HEK293 (cell line): ENCODE measurements at regions not wholly inside any gene's neighbourhood (a gene's known extent, or its start where the extent isn't known, plus 50 kb on each side); places are given as distances from the start of the nearest gene placed in this dataset.

Experiments used
- CTCF ChIA-PET: fragments of 350-600 bp; formaldehyde crosslinking; extraction: SDS; loops from one replicate; lab custom pipeline; 2021; ENCODE audit warnings: antibody characterized with exemption; lab: Yijun Ruan, JAX
- POLR2A ChIA-PET: fragments of 300-600 bp; formaldehyde crosslinking; extraction: SDS; loops from one replicate; lab custom pipeline; 2020; ENCODE audit warnings: antibody characterized with exemption, inconsistent platforms; lab: Yijun Ruan, JAX
- H3K27ac ChIP-seq: fragments of 200-500 bp; sonication (Bioruptor generic); 2 replicates; pipeline ENCODE4 v1.5.1; 2014; ENCODE audit warnings: low read depth, low read length, control low read depth, inconsistent platforms; ENCODE audit errors: extremely low read depth
- H3K36me3 ChIP-seq, 2 experiments: fragments of 200-500 bp in 1 of 2; sonication (Bioruptor generic) in 1 of 2; 1 replicate in 1 of 2; 2 replicates in 1 of 2; pipeline ENCODE4 v1.5.1; 2014 to 2017; ENCODE audit warnings: inconsistent platforms in 2 of 2, low read length in 2 of 2; ENCODE audit not compliant: control insufficient read depth in 2 of 2, insufficient read depth in 1 of 2
- H3K4me1 ChIP-seq: fragments of 200-500 bp; sonication (Bioruptor generic); 2 replicates; pipeline ENCODE4 v1.5.1; 2014; ENCODE audit warnings: mild to moderate bottlenecking, low read length, inconsistent platforms; ENCODE audit not compliant: control insufficient read depth, insufficient read depth
- H3K4me3 ChIP-seq: 2 replicates; pipeline ENCODE4 v1.5.1; 2011; ENCODE audit warnings: low read depth, mild to moderate bottlenecking, control low read depth, low read length, moderate library complexity
- H3K9me3 ChIP-seq: fragments of 200-500 bp; sonication (Bioruptor generic); 2 replicates; pipeline ENCODE4 v1.5.1; 2014; ENCODE audit warnings: low read depth, low read length, inconsistent platforms; ENCODE audit not compliant: control insufficient read depth, insufficient read depth
- ELK4 ChIP-seq: IDR thresholded peaks from 2 replicates; pipeline ENCODE4 v1.6.1; 2011; ENCODE audit warnings: mild to moderate bottlenecking, low read depth, low read length, borderline replicate concordance
- GFI1B ChIP-seq: fragments of 450-650 bp; formaldehyde crosslinking; IDR thresholded peaks from 2 replicates; pipeline ENCODE4 v1.5.1; 2016; ENCODE audit warnings: missing biosample characterization, missing genetic modification characterization
- GLI4 ChIP-seq: fragments of 450-650 bp; formaldehyde crosslinking; IDR thresholded peaks from 2 replicates; pipeline ENCODE4 v1.5.1; 2016; ENCODE audit warnings: missing biosample characterization, missing genetic modification characterization
- GLIS2 ChIP-seq: fragments of 450-650 bp; formaldehyde crosslinking; IDR thresholded peaks from 2 replicates; pipeline ENCODE4 v1.5.1; 2016; ENCODE audit warnings: missing biosample characterization, missing genetic modification characterization
- HOXA7 ChIP-seq: sonication (generic); formaldehyde crosslinking; IDR thresholded peaks from 2 replicates; pipeline ENCODE4 v1.8.1; 2022; ENCODE audit warnings: missing genetic modification reagents, borderline replicate concordance
- IKZF3 ChIP-seq: fragments of 450-650 bp; IDR thresholded peaks from 2 replicates; pipeline ENCODE4 v1.5.0; 2018; ENCODE audit warnings: missing biosample characterization, mild to moderate bottlenecking, missing genetic modification characterization, moderate library complexity
- KLF10 ChIP-seq: fragments of 450-650 bp; IDR thresholded peaks from 2 replicates; pipeline ENCODE4 v1.5.1; 2018; ENCODE audit warnings: missing biosample characterization, mild to moderate bottlenecking, missing genetic modification characterization
- KLF8 ChIP-seq: fragments of 450-650 bp; formaldehyde crosslinking; IDR thresholded peaks from 2 replicates; pipeline ENCODE4 v1.5.1; 2016; ENCODE audit warnings: missing biosample characterization, missing genetic modification characterization
- RBAK ChIP-seq: fragments of 450-650 bp; formaldehyde crosslinking; IDR thresholded peaks from 2 replicates; pipeline ENCODE4 v1.5.1; 2016; ENCODE audit warnings: missing biosample characterization, missing genetic modification characterization
- REPIN1 ChIP-seq: fragments of 450-650 bp; formaldehyde crosslinking; IDR thresholded peaks from 2 replicates; pipeline ENCODE4 v1.5.1; 2017; ENCODE audit warnings: missing biosample characterization, missing genetic modification characterization, low read depth
- SP2 ChIP-seq: fragments of 450-650 bp; formaldehyde crosslinking; IDR thresholded peaks from 2 replicates; pipeline ENCODE4 v1.5.1; 2016; ENCODE audit warnings: missing biosample characterization, missing genetic modification characterization
- TCF7L2 ChIP-seq: IDR thresholded peaks from 2 replicates; pipeline ENCODE4 v1.6.1; 2011; ENCODE audit warnings: low read depth, mild to moderate bottlenecking, inconsistent platforms, low read length, moderate library complexity, borderline replicate concordance
- TRIM28 ChIP-seq: IDR thresholded peaks from 2 replicates; pipeline ENCODE4 v1.6.1; 2011; ENCODE audit warnings: low read length, control low read depth, borderline replicate concordance
- WT1 ChIP-seq: fragments of 450-650 bp; formaldehyde crosslinking; IDR thresholded peaks from 2 replicates; pipeline ENCODE4 v1.5.1; 2016; ENCODE audit warnings: missing biosample characterization, missing genetic modification characterization
- YY2 ChIP-seq: fragments of 450-650 bp; formaldehyde crosslinking; IDR thresholded peaks from 2 replicates; pipeline ENCODE4 v1.5.1; 2016; ENCODE audit warnings: missing biosample characterization, missing genetic modification characterization
- ZBTB48 ChIP-seq: fragments of 450-650 bp; formaldehyde crosslinking; IDR thresholded peaks from 2 replicates; pipeline ENCODE4 v1.5.1; 2016; ENCODE audit warnings: missing biosample characterization, missing genetic modification characterization
- ZNF112 ChIP-seq: fragments of 450-650 bp; formaldehyde crosslinking; IDR thresholded peaks from 2 replicates; pipeline ENCODE4 v1.5.0; 2017; ENCODE audit warnings: missing biosample characterization, missing genetic modification characterization
- ZNF114 ChIP-seq: fragments of 450-650 bp; formaldehyde crosslinking; IDR thresholded peaks from 2 replicates; pipeline ENCODE4 v1.5.0; 2017; ENCODE audit warnings: missing biosample characterization, missing genetic modification characterization
- ZNF23 ChIP-seq: fragments of 450-650 bp; formaldehyde crosslinking; IDR thresholded peaks from 2 replicates; pipeline ENCODE4 v1.5.1; 2016; ENCODE audit warnings: missing biosample characterization, missing genetic modification characterization, borderline replicate concordance
- ZNF341 ChIP-seq: fragments of 450-650 bp; formaldehyde crosslinking; IDR thresholded peaks from 2 replicates; pipeline ENCODE4; 2016; ENCODE audit warnings: low read depth, missing biosample characterization, missing genetic modification characterization
- ZNF501 ChIP-seq: fragments of 450-650 bp; formaldehyde crosslinking; IDR thresholded peaks from 2 replicates; pipeline ENCODE4 v1.5.1; 2016; ENCODE audit warnings: missing biosample characterization, missing genetic modification characterization
- ZNF514 ChIP-seq: fragments of 450-650 bp; formaldehyde crosslinking; IDR thresholded peaks from 2 replicates; pipeline ENCODE4 v1.5.1; 2016; ENCODE audit warnings: missing biosample characterization, missing genetic modification characterization
- ZNF707 ChIP-seq: fragments of 450-650 bp; formaldehyde crosslinking; IDR thresholded peaks from 2 replicates; pipeline ENCODE4 v1.5.1; 2016; ENCODE audit warnings: missing biosample characterization, missing genetic modification characterization
- ZNF791 ChIP-seq: fragments of 450-650 bp; formaldehyde crosslinking; IDR thresholded peaks from 2 replicates; pipeline ENCODE4 v1.5.1; 2016; ENCODE audit warnings: missing biosample characterization, missing genetic modification characterization
- TF ChIP-seq, protein P1 (sequence below): fragments of 450-650 bp; formaldehyde crosslinking; IDR thresholded peaks from 2 replicates; pipeline ENCODE4 v1.5.1; 2017; ENCODE audit warnings: missing biosample characterization, mild to moderate bottlenecking, missing genetic modification characterization, moderate library complexity
- TF ChIP-seq, protein P2 (sequence below): sonication (generic); formaldehyde crosslinking; IDR thresholded peaks from 2 replicates; pipeline ENCODE4 v1.8.1; 2022; ENCODE audit warnings: mild to moderate bottlenecking, moderate library complexity, missing genetic modification reagents
- TF ChIP-seq, protein P3 (sequence below): fragments of 450-650 bp; formaldehyde crosslinking; IDR thresholded peaks from 2 replicates; pipeline ENCODE4 v1.5.1; 2016; ENCODE audit warnings: missing biosample characterization, missing genetic modification characterization

DNA sequence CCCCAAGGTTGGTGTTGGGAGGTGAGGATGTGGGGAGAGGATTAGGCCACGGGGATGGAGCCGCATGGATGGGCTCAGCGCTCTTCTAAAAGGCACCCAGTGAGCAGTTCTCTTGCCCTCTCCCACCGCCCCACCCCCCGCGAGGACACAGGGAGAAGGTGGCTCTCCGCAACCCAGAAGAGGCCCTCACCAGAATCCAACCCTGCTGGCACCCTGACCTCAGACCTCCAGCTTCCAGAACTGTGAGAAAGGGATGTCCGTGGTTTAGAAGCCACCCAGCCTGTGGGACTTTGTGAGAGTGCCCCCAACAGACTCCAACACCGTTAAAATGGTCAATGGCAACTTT, 242.8 kb upstream of the PPP2R2D start:
- CTCF ChIA-PET: interaction anchor here (0.6 kb wide), 1 partner anchor 217 kb away, joined by 3 read pairs; no protein-coding TSS in a partner anchor
- no peaks in the 10 kb centered on the region for H3K36me3 ChIP-seq
- TF ChIP-seq ZNF112 (tag by site-specific recombination) (no peak), ZNF501 (tag by site-specific recombination) (no peak), KLF10 (tag by site-specific recombination) (no peak), ZNF791 (tag by site-specific recombination) (no peak), KLF8 (tag by site-specific recombination) (no peak), HOXA7 (CRISPR knock-in tag) (no peak), YY2 (no peak), ELK4 (no peak), RBAK (tag by site-specific recombination) (no peak), TRIM28 (no peak), IKZF3 (no peak), GFI1B (tag by site-specific recombination) (no peak), ZNF23 (no peak)
- TF ChIP-seq, protein P1, sequence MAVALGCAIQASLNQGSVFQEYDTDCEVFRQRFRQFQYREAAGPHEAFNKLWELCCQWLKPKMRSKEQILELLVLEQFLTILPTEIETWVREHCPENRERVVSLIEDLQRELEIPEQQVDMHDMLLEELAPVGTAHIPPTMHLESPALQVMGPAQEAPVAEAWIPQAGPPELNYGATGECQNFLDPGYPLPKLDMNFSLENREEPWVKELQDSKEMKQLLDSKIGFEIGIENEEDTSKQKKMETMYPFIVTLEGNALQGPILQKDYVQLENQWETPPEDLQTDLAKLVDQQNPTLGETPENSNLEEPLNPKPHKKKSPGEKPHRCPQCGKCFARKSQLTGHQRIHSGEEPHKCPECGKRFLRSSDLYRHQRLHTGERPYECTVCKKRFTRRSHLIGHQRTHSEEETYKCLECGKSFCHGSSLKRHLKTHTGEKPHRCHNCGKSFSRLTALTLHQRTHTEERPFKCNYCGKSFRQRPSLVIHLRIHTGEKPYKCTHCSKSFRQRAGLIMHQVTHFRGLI (tag by site-specific recombination): no peak
- TF ChIP-seq, protein P2, sequence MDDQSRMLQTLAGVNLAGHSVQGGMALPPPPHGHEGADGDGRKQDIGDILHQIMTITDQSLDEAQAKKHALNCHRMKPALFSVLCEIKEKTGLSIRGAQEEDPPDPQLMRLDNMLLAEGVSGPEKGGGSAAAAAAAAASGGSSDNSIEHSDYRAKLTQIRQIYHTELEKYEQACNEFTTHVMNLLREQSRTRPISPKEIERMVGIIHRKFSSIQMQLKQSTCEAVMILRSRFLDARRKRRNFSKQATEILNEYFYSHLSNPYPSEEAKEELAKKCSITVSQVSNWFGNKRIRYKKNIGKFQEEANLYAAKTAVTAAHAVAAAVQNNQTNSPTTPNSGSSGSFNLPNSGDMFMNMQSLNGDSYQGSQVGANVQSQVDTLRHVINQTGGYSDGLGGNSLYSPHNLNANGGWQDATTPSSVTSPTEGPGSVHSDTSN (CRISPR knock-in tag): no peak
- H3K4me1 ChIP-seq: no peaks in the 10 kb centered on the region
- H3K27ac ChIP-seq: no peak overlapping the region
- POLR2A ChIA-PET: no interaction called here
- no peak overlapping the region for H3K4me3 ChIP-seq
- no peaks in the 10 kb centered on the region for H3K9me3 ChIP-seq

DNA sequence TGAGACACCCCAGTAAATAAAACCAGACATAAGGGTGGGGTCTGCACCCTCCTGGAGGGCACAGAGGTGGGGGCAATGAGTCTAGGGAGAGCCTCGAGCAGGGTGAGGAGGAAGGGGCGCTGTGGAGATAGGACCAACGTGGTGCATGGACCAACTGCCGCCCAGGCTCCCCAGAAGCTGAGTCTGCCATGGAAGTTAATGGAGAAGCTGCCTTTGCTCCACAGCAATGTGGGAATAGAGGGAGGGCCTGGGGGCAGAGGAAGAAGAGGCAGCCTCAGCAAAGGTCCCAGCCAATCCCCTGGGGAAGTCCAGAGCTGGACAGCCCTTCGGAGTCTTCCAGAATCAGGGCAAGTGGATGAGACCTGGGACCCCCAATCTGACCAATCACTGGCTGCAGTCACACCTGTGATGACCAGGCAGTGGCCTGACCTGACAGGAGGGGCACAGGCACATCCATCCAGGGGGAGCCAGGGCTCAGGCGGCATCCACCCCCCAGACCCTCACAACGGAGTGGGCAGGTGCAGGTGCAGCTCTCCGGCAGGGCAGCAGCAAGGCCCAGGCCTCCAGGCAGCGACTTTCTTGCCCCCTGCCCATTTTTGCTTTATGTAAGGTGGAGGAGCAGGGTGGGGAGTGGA, 242.2 kb upstream of the PPP2R2D start:
- H3K4me1 ChIP-seq: no peaks in the 10 kb centered on the region
- no peaks in the 10 kb centered on the region for H3K9me3 ChIP-seq
- POLR2A ChIA-PET: no interaction called here
- CTCF ChIA-PET: no interaction called here
- no peak overlapping the region for H3K27ac ChIP-seq
- H3K4me3 ChIP-seq: no peak overlapping the region
- H3K36me3 ChIP-seq: no peaks in the 10 kb centered on the region
- TF ChIP-seq TCF7L2: no peak
- TF ChIP-seq GLIS2: no peak
- no peak for TF ChIP-seq GLI4 (tag by site-specific recombination)
- TF ChIP-seq ZNF341 (tag by site-specific recombination): no peak
- no peak for TF ChIP-seq KLF10 (tag by site-specific recombination)
- TF ChIP-seq WT1 (tag by site-specific recombination): no peak
- no peak for TF ChIP-seq REPIN1 (tag by site-specific recombination)
- no peak for TF ChIP-seq ZNF514 (tag by site-specific recombination)
- TF ChIP-seq ZNF707 (tag by site-specific recombination): no peak
- no peak for TF ChIP-seq ZBTB48 (tag by site-specific recombination)
- no peak for TF ChIP-seq SP2 (tag by site-specific recombination)
- TF ChIP-seq ZNF114 (tag by site-specific recombination): no peak
- TF ChIP-seq, protein P1 (tag by site-specific recombination): no peak
- no peak for TF ChIP-seq ELK4
- TF ChIP-seq HOXA7 (CRISPR knock-in tag): no peak
- TF ChIP-seq, protein P3, sequence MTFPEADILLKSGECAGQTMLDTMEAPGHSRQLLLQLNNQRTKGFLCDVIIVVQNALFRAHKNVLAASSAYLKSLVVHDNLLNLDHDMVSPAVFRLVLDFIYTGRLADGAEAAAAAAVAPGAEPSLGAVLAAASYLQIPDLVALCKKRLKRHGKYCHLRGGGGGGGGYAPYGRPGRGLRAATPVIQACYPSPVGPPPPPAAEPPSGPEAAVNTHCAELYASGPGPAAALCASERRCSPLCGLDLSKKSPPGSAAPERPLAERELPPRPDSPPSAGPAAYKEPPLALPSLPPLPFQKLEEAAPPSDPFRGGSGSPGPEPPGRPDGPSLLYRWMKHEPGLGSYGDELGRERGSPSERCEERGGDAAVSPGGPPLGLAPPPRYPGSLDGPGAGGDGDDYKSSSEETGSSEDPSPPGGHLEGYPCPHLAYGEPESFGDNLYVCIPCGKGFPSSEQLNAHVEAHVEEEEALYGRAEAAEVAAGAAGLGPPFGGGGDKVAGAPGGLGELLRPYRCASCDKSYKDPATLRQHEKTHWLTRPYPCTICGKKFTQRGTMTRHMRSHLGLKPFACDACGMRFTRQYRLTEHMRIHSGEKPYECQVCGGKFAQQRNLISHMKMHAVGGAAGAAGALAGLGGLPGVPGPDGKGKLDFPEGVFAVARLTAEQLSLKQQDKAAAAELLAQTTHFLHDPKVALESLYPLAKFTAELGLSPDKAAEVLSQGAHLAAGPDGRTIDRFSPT (tag by site-specific recombination): no peak
